ENCODE measurements at regions not wholly inside any gene's neighbourhood (a gene's known extent, or its start where the extent isn't known, plus 50 kb on each side); places are given as distances from the start of the nearest gene placed in this dataset.
"Not testable (repeated sequence)": the region's sequence is repeated elsewhere in the genome, so short reads cannot be mapped to it uniquely, and the experiment has no call there.

DNA sequence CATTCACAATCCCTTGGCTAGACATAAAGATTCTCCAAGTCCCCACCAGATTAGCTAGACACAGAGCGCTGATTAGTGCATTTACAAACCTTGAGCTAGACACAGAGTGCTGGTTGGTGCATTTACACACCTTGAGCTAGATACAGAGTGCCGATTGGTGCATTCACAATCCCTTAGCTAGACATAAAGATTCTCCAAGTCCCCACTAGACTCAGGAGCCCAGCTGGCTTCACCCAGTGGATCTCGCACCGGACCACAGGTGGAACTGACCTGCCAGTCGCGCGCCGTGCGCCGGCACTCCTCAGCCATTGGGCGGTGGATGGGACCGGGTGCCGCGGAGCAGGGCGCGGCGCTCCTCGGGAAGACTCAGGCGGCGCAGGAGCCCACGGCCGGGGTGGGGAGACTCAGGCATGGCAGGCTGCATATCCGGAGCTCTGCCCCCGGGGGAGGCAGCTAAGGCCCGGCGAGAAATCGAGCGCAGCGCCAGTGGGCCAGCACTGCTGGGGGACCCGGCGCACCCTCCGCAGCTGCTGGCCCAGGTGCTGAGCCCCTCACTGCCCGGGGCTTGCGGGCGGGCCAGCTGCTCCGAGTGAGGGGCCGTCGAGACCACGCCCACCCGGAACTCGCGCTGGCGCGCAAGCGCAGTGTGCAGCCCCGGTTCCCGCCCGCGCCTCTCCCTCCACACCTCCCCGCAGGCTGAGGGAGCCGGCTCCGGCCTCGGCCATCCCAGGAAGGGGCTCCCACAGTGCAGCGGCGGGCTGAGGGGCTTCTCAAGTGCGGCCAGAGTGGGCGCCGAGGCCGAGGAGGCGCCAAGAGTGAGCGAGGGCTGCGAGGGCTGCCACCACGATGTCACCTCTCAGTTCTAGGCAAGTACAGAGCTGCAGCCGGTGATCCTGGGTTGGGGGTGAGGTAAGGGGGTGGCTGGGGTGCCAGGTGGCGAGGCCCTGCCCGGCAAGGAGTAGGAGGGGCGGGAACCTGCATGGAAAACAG is 773.7 kb upstream of the CITED2 start:
- TF ChIP-seq, protein P1, sequence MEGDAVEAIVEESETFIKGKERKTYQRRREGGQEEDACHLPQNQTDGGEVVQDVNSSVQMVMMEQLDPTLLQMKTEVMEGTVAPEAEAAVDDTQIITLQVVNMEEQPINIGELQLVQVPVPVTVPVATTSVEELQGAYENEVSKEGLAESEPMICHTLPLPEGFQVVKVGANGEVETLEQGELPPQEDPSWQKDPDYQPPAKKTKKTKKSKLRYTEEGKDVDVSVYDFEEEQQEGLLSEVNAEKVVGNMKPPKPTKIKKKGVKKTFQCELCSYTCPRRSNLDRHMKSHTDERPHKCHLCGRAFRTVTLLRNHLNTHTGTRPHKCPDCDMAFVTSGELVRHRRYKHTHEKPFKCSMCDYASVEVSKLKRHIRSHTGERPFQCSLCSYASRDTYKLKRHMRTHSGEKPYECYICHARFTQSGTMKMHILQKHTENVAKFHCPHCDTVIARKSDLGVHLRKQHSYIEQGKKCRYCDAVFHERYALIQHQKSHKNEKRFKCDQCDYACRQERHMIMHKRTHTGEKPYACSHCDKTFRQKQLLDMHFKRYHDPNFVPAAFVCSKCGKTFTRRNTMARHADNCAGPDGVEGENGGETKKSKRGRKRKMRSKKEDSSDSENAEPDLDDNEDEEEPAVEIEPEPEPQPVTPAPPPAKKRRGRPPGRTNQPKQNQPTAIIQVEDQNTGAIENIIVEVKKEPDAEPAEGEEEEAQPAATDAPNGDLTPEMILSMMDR (IDR thresholded peaks at IDR 0.05; ENCODE audit: low read depth, low read length) = not testable (repeated sequence)
- TF ChIP-seq POLR2A (IDR thresholded peaks at IDR 0.05; ENCODE audit: extremely low read depth, insufficient read length); MYC (IDR thresholded peaks at IDR 0.05; ENCODE audit: low read depth, low read length): not testable (repeated sequence)
- TF ChIP-seq, protein P2, sequence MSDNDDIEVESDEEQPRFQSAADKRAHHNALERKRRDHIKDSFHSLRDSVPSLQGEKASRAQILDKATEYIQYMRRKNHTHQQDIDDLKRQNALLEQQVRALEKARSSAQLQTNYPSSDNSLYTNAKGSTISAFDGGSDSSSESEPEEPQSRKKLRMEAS (IDR thresholded peaks at IDR 0.05; ENCODE audit: low read depth, low read length) = not testable (repeated sequence)
